HFFc6 (cell line): ENCODE measurements at regions not wholly inside any gene's neighbourhood (a gene's known extent, or its start where the extent isn't known, plus 50 kb on each side); places are given as distances from the start of the nearest gene placed in this dataset.

ENCODE experiments used
- DNase-seq: peaks from one replicate; pipeline ENCODE4 v3.0.0-alpha.2; 2018
- H3K27ac Mint-ChIP-seq: 2 replicates; pipeline ENCODE4 v1.8.0; 2020; ENCODE audit warnings: mild to moderate bottlenecking, mixed read lengths
- H3K27me3 Mint-ChIP-seq: 2 replicates; pipeline ENCODE4 v1.8.0; 2021; ENCODE audit warnings: mild to moderate bottlenecking, moderate library complexity, mixed read lengths; ENCODE audit not compliant: insufficient read depth
- H3K36me3 Mint-ChIP-seq: 2 replicates; pipeline ENCODE4 v1.8.0; 2021; ENCODE audit warnings: low read depth, mixed read lengths
- H3K4me1 Mint-ChIP-seq: 2 replicates; pipeline ENCODE4 v1.8.0; 2020; ENCODE audit warnings: low read depth, mixed read lengths
- H3K4me3 Mint-ChIP-seq: 2 replicates; pipeline ENCODE4 v1.8.0; 2020; ENCODE audit warnings: mild to moderate bottlenecking, moderate library complexity, mixed read lengths
- H3K9me3 Mint-ChIP-seq: 2 replicates; pipeline ENCODE4 v1.8.0; 2020; ENCODE audit warnings: mild to moderate bottlenecking, mixed read lengths
- CTCF ChIP-seq: fragments of 200-600 bp; sonication (generic); IDR thresholded peaks from 2 replicates; pipeline ENCODE4 v1.5.0; 2021; ENCODE audit warnings: antibody characterized with exemption, mild to moderate bottlenecking

- no peak overlapping the region for H3K27ac Mint-ChIP-seq
- no peaks in the 10 kb centered on the region for H3K4me1 Mint-ChIP-seq
- no peak for TF ChIP-seq CTCF
- no peaks in the 10 kb centered on the region for H3K36me3 Mint-ChIP-seq
- DNase-seq = no peak
- H3K4me3 Mint-ChIP-seq = no peak overlapping the region
- H3K27me3 Mint-ChIP-seq = no peaks in the 10 kb centered on the region; the same call in 1 of the 2 replicates
- peaks cover 46% of the 10 kb centered on the region for H3K9me3 Mint-ChIP-seq
These were observed 577.4 kb upstream of the LMCD1 start for GRCh38 chr3:7924228-7924627.

GRCh38 chr3:7927015-7927414, 574.6 kb upstream of the LMCD1 start:
- no peaks in the 10 kb centered on the region for H3K36me3 Mint-ChIP-seq
- H3K27ac Mint-ChIP-seq = no peak overlapping the region
- H3K4me3 Mint-ChIP-seq = no peak overlapping the region
- peaks cover 43% of the 10 kb centered on the region for H3K9me3 Mint-ChIP-seq
- DNase-seq = no peak
- H3K27me3 Mint-ChIP-seq = no peaks in the 10 kb centered on the region; the same call in 1 of the 2 replicates
- no peaks in the 10 kb centered on the region for H3K4me1 Mint-ChIP-seq
- TF ChIP-seq CTCF = no peak

- H3K4me1 Mint-ChIP-seq = no peaks in the 10 kb centered on the region
- H3K9me3 Mint-ChIP-seq = peaks cover 38% of the 10 kb centered on the region
- no peaks in the 10 kb centered on the region for H3K36me3 Mint-ChIP-seq
- no peak for TF ChIP-seq CTCF
- no peak overlapping the region for H3K27ac Mint-ChIP-seq
- no peaks in the 10 kb centered on the region; the same call in 1 of the 2 replicates for H3K27me3 Mint-ChIP-seq
- H3K4me3 Mint-ChIP-seq = no peak overlapping the region
- no peak for DNase-seq
These were observed 573.8 kb upstream of the LMCD1 start for GRCh38 chr3:7927864-7928263.

GRCh38 chr3:7929319-7929889, 572.2 kb upstream of the LMCD1 start:
- Mint-ChIP-seq H3K4me3 (no peak overlapping the region), H3K4me1 (no peaks in the 10 kb centered on the region), H3K36me3 (no peaks in the 10 kb centered on the region)

GRCh38 chr3:7934362-7934761, 567.3 kb upstream of the LMCD1 start:
- Mint-ChIP-seq H3K27ac (no peak overlapping the region), H3K36me3 (no peaks in the 10 kb centered on the region; the same call in 1 of the 2 replicates), H3K27me3 (no peaks in the 10 kb centered on the region), H3K4me3 (no peak overlapping the region), H3K4me1 (no peaks in the 10 kb centered on the region), H3K9me3 (peaks cover 55% of the 10 kb centered on the region)
- DNase-seq = no peak
- no peak for TF ChIP-seq CTCF

More at GRCh38 chr3:7929319-7929889, 572.2 kb upstream of the LMCD1 start:
- Mint-ChIP-seq H3K27me3 (no peaks in the 10 kb centered on the region), H3K9me3 (peaks cover 39% of the 10 kb centered on the region), H3K27ac (no peak overlapping the region)
- TF ChIP-seq CTCF = no peak
- no peak for DNase-seq

GRCh38 chr3:7947930-7948329, 553.7 kb upstream of the LMCD1 start:
- H3K36me3 Mint-ChIP-seq = no peaks in the 10 kb centered on the region
- DNase-seq = no peak
- no peaks in the 10 kb centered on the region for H3K4me1 Mint-ChIP-seq
- no peak overlapping the region for H3K4me3 Mint-ChIP-seq
- no peak overlapping the region for H3K27ac Mint-ChIP-seq
- peaks cover 61% of the 10 kb centered on the region for H3K9me3 Mint-ChIP-seq
- H3K27me3 Mint-ChIP-seq = no peaks in the 10 kb centered on the region
- no peak for TF ChIP-seq CTCF
